NCI-H345 (cell line): ENCODE measurements at regions not wholly inside any gene's neighbourhood (a gene's known extent, or its start where the extent isn't known, plus 50 kb on each side); places are given as distances from the start of the nearest gene placed in this dataset.

ENCODE experiments used
- DNase-seq: peaks from one replicate; lab custom pipeline; 2025; lab: John Stamatoyannopoulos, UW

GRCh38 chrX:10747975-10748374 lies 127.6 kb upstream of the MID1 start:
- DNase-seq, result no peak

- no peak for DNase-seq
These were observed 128.7 kb upstream of the MID1 start for GRCh38 chrX:10749113-10749512.

GRCh38 chrX:10750581-10750980 lies 130.2 kb upstream of the MID1 start:
- DNase-seq, result no peak

- no peak for DNase-seq
These were observed 132.7 kb upstream of the MID1 start for GRCh38 chrX:10753116-10753515.

GRCh38 chrX:10754445-10754844 lies 134.1 kb upstream of the MID1 start:
- DNase-seq, result no peak

- no peak for DNase-seq
These were observed 135.3 kb upstream of the MID1 start for GRCh38 chrX:10755439-10756334.

- DNase-seq, result no peak
These were observed 136.1 kb upstream of the MID1 start for GRCh38 chrX:10756441-10756840.

- DNase-seq, result no peak
These were observed 138.9 kb upstream of the MID1 start for GRCh38 chrX:10759141-10759799.

- peak; percentile 32 for DNase-seq
These were observed 141.1 kb upstream of the MID1 start for GRCh38 chrX:10761447-10761846.

GRCh38 chrX:10769195-10769594 lies 148.8 kb upstream of the MID1 start:
- DNase-seq, result peak; percentile 69

GRCh38 chrX:10769696-10770619 lies 149.6 kb upstream of the MID1 start:
- peak; percentile 91 for DNase-seq

- no peak for DNase-seq
These were observed 152.9 kb upstream of the MID1 start for GRCh38 chrX:10773318-10773717.

- DNase-seq, result no peak
These were observed 161.6 kb upstream of the MID1 start for GRCh38 chrX:10781847-10782530.

- no peak for DNase-seq
These were observed 163.1 kb upstream of the MID1 start for GRCh38 chrX:10783451-10783995.

- DNase-seq, result no peak
These were observed 166.9 kb upstream of the MID1 start for GRCh38 chrX:10787264-10787663.

- DNase-seq, result no peak
These were observed 173.8 kb upstream of the MID1 start for GRCh38 chrX:10794203-10794630.

GRCh38 chrX:10795721-10796120 lies 175.3 kb upstream of the MID1 start:
- no peak for DNase-seq

- no peak for DNase-seq
These were observed 177.1 kb upstream of the MID1 start for GRCh38 chrX:10797466-10797865.

GRCh38 chrX:10798041-10798440 lies 177.7 kb upstream of the MID1 start:
- no peak for DNase-seq

- no peak for DNase-seq
These were observed 180.4 kb upstream of the MID1 start for GRCh38 chrX:10800796-10801195.

- no peak for DNase-seq
These were observed 190.7 kb upstream of the MID1 start for GRCh38 chrX:10811111-10811510.
